Frontal cortex (tissue), 3 donors: ENCODE measurements at regions not wholly inside any gene's neighbourhood (a gene's known extent, or its start where the extent isn't known, plus 50 kb on each side); places are given as distances from the start of the nearest gene placed in this dataset.

Experiments used
- DNase-seq, 2 donors: peaks; one replicate each; pipeline ENCODE4 v3.0.0; 2012; ENCODE audit warnings: low spot score in 2 of 2
- FAIRE-seq: peaks from 2 replicates; lab custom pipeline; 2012; peaks lifted over from hg19 to GRCh38; lab: Jason Lieb, UNC
- donor health status: control.
- donor health status: control.
- donor health status: control.

DNA sequence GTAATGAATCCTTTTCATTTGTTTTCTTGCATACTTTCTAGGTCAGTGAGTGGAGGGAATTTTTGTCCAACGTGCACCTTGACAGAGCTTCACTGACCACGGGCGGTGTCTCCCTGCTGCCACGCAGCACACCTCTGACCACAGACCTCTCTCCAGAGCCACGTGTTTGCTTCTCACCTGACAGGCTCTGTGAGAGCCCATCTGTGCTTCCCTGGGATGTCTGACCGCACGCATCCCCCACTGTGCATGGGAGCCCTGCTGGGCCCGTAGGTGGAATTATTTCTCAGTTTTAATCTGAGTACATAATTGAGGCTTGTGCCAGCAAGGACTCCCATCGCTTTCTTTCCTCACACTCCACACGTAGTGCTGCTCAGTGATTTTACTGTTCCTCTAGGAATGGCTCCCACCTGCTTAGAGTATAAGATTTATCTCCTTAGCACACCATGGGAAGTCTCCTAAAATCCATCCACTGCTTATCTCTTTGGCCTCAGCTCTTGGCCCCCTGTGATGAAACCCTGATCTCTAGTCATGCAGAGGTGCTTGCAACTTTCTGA is 482.6 kb downstream of the TSN start:
- no peak for DNase-seq
- no peak for FAIRE-seq

DNA sequence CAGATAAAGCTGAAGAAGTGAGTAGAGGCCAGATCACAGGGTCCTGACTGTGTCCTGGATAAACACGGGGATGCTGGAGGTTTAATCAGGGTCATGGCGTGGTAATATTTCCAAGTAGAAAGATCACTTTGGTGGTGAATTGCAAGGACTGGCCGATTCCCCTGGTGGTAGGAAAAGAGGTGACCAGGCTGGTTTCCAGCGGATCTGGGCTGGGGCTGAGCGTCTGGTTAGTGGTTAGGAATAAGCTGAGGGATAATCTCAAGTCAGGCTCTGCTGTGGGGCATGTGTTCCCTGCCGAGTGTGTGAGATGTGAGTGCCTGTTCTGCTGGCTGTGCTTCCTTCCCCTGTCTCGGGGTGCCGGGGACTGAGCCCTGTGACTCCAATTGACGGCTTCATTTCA is 484.0 kb downstream of the TSN start:
- no peak for FAIRE-seq
- no peak for DNase-seq

DNA sequence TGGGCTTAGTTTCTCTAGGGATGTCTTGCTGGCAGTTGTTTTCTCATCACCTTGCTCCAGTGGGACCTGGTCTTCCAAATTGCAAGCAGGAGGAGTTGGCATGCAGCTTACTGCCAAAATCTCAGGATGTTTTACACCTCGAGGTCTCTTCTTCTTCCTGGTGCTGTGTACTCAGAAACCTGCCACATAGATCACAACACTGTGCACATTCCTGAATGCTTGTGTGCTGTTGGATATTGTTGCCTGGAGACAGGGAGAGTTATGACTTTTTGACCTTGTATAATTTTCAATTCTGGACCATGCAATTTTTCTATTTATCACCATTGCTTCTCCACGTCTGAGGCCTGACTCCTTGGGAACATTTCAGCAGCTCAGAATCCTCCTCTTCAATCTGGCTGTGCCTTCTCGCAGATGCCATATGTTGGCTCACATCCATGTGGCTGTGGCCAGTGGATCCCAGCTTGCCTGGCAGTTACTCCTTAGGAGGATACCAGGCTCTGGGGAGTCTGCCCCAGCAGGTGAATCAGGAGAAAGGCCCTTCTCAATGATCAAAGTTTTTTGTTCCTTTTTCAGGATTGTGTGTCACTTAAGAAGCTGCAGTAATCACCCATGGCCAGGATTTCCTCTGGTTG is 489.3 kb downstream of the TSN start:
- no peak for FAIRE-seq
- no peak for DNase-seq

DNA sequence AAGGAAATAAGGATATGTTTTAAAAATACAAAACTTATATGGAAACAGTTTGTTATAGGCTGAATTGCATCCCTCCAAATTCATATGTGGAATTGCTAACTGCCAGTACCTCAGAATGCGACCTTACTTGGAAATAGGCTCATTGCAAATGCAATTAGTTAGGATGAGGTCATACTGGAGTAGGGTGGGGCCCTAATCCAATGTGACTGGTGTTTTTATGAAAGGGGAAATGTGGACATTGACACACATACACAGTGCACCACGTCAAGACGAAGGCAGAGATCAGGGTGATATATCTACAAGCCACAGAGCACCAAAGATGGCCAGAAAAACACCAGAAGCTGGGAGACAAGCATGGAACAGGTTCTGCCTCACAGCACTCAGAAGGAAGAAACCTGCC is 494.2 kb downstream of the TSN start:
- DNase-seq = no peak
- no peak for FAIRE-seq

DNA sequence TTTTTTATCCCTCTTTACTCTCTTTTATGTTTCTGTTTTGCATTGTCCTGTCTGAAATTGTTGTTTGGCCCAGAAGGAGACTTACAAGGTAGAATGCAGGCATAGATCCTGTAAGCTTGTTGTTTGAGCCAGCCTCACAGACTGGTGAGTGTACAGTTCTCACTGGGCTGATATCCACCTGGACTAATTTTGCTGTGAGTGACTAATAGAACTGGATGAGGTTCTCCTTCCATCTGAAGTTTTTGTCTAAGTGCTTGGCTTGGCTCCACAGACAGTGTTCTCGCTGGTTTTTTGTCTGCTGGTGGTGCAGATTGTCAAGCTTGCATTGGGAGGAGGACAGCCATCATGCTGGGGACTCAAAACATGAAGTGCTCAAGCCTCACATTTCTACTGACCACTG is 495.7 kb downstream of the TSN start:
- no peak for FAIRE-seq
- no peak for DNase-seq

DNA sequence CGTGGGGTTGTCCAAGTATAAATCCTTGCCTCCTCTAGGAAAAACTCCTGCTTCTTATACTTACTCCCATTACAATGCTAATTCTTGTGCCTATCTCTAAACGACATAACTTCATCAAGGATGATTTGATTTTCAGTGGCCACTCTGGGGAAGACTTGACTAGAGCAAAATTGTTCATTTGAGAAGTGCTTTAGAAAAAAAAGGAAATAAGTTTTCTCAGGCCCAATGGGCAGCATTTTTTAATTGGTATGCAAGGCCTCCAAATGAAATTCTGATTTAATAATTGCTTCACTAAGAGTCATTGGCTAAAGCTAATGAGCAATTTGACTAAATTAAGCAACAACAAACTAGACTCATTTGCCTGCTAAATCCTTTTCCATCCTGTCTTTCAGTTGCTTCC is 496.1 kb downstream of the TSN start:
- DNase-seq (no peak), FAIRE-seq (no peak)

DNA sequence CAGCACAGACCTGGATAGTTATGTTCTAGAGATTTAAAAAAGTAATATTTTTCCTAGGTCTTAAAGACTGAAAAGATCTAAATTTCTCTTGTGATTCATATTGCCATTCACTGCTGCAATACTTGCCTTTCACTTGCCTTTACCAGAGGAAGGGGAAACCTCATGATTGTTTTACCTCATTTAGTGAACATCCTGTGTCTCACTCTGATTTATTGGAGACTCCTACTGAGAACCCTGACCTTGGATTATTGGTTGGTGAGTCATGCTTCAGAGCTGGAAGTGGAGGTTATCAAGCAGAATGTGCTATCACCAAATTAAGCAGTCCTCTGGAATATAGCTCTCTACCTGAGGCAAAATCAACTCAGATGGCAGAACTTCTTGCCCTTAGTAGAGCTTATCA is 500.5 kb downstream of the TSN start:
- FAIRE-seq = no peak
- no peak for DNase-seq

DNA sequence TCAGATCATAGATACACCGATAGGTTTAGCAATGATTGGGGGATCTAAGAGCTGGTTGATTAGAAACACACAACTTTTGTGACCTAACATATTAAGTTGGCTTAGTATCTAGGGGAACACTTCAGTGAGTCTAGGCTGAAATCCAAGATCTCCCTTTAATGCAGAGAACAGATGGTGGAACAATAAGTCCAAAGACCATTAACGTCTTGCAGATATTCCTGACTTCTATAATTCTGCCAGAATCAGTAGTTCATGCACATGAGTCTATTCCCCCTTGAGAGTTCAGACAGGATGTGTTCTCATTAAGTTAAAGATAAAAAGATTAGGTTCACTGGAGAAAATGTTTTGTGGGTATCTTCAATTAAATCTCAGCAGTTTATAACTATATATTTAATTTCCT is 506.5 kb downstream of the TSN start:
- DNase-seq = no peak
- no peak for FAIRE-seq

DNA sequence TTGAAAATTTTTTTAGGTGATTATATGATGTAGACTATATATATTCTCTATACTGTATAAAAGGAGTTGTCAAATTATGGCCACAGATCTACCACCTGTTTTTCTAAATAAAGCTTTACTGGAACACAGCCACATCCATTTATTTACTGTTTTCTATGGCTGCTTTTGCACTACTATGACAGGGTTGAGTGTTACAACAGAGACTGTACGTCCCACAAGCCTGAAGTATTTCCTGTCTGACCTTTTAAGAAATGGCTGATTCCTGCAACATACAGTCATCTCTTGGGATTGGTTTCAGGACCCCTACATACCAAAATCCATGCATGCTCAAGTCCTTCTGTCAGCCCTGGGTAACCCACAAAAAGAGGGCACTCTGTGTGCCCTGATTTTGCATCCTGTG is 508.3 kb downstream of the TSN start:
- DNase-seq (no peak), FAIRE-seq (no peak)

DNA sequence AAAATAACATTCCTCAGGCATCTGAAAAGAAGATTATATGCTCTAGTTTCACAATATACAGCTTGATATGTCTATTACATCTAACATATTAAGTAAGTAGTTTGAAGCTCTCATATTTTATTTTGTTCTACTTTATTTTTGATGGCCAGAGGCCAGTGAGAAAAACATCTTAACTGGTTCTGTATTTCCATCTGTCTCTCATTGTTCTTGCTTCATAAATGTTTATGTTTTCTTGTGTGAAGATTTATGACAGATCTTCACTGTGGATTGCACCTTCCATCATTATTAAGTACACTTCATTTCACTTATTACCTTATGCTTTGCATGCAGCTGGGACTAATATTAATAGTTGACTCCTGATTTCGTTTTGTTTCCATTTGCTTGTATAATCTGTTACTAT is 511.2 kb downstream of the TSN start:
- no peak for DNase-seq
- no peak for FAIRE-seq

DNA sequence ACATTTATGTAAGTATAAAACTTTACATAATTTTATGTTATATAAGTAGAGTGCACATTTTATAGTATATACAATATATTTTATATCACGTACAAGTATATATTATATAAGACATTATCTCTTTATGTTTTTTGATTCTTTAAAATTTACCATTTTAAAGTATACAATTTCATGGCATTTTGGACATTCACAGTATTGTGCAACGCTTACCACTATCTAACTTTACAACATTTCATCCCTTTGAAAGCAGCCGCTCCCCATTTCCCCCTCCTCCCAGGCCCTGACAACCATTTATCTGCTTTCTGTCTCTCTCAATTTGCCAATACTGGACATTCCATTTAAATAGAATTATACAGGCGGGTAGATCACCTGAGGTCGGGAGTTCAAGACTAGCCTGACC is 512.5 kb downstream of the TSN start:
- DNase-seq (no peak), FAIRE-seq (peak; percentile 81)

DNA sequence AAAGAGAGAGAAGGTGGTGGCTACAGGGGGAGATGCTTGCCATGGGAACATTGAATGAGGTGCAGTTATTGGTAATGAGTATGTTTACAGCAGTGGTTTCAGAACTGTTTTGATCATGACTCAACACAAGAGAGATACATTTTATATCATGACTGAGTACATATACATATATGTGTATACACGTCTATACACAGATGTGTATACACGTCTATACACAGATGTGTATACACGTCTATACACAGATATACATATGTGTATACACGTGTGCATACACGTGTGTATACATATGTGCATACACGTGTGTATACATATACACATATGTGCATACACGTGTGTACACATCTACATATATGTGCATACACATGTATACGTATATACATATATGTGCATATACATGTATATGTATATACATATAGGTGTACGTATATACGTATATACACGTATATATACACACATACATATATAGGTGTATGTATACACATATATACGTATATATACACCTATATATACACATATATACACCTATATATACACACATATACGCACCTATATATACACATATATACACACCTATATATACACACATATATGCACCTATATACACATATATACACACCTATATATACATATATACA is 518.5 kb downstream of the TSN start:
- peak; percentile 96 for FAIRE-seq

DNA sequence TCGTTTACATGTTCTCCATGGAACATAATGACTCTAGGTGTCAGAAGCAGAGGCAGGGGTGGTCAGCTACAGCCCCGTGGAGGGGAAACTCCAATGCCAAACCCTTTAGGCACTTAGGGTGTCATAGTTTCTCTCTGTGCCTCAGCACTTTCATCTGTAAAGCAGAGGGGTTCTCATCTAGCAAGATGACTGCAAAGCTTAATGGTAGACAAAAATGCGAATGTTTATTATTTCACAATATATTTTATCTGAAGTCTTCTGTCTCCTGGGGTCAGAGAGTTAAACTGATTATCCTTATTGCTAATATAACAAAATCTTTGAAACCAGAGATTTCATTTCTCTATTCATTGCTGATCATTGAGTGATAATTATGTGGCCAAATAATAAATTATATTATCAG is 522.5 kb downstream of the TSN start:
- FAIRE-seq (no peak), DNase-seq (no peak)

More for the DNA sequence above, 518.5 kb downstream of the TSN start:
- no peak for DNase-seq

DNA sequence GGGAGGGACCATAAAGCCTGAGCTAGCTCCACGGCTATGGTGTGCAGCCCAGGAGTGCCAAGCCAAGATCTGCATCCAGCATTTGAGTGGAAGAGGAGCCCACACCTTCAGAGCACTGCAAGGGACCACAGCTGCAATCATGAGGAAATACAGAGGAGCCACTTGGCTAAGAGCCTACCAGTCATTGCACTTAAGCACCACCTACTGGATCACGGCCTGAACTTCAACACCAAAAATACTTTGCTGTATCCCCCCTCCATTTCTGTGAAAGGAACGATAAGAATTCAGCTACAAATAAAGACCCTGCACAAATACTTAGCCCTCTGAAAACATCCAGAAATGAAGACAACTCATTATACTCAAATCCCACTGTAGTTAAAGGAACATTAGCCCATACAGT is 545.3 kb downstream of the TSN start:
- no peak for DNase-seq

DNA sequence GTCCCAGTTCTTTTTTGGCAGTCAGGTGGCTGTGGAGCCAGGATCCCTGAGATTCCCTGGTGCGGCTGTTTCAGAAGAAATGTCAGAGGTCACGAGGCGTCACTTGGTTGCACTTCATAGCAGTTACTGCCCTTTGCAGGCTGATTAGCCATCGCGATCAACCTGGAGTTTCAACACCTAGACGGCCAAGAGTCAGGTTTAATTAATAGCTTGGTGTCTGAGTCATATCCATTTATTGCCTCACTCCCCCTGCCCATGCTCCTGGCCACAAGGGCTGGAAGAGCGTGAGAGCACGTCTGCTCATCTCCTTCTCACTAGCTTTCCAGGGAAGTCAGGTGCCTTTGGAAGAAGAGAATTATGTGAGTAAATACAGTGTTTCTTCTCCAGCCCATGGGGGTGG is 552.3 kb downstream of the TSN start:
- DNase-seq (no peak), FAIRE-seq (no peak)

More for the DNA sequence above, 545.3 kb downstream of the TSN start:
- FAIRE-seq = no peak

DNA sequence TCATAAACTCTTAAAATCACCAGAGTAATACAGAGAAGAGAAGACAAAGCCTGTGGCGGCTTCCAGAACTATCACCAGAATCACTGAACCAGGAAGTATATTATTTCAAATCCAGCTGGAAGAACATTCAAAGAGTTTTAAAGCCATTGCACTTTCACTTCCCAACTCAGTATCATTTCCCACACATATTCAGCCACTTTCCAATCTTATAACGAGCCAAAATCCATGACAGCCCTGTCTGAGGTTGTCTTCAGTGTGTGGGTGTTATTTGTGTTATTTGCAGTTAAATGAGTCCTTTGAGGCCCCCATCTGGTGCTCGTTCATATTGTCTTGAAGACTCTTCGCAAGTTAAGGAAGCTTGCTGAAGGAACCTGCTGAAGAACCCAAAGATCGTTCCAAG is 559.9 kb downstream of the TSN start:
- FAIRE-seq (no peak), DNase-seq (no peak)

DNA sequence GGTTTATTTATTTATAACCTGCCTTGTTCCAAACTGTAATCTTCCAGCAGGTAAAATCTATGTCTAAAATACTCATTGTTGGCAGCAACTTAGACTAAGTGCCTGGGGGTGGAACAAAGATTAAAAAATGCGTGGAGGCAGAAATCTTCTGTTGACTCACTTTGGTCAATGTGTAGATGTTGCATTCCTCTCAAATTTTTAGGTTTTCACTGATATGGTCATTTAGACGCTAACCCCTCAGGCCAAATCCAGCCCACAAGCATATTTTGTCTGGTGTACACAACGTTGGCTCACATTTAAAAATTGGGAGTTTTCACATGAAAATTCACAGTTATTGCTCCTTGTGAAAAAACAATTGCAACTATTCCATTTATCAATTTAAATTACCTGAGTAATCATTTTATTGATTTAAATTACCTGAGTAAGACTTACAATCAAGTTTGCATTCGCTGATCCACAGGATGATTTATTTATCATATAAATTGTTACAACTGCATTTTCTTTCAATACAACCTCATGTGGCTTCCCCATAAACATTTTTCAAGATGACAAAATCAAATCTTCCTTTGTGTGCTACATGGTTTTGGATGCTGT is 564.2 kb downstream of the TSN start:
- FAIRE-seq = no peak

DNA sequence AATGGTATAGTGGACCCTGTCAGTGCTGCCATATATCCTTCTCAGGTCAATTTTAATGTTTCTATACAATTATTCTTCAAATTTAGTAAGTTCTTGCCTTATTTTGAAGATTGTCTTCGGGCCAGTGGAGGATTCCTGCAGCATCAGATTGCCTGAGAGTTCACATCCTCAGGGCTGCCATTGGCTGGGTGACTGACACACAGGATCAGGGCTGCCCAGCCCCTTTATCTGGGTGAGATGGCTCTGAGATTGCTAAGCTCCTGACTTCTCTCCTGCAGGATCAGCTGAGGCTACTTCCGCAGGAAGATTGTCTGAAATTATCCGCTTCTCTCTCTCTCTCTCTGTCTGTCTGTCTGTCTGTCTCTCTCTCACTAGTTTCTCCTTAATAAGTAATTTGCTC is 567.4 kb downstream of the TSN start:
- FAIRE-seq = no peak
- no peak for DNase-seq

More for the DNA sequence above, 564.2 kb downstream of the TSN start:
- no peak for DNase-seq

DNA sequence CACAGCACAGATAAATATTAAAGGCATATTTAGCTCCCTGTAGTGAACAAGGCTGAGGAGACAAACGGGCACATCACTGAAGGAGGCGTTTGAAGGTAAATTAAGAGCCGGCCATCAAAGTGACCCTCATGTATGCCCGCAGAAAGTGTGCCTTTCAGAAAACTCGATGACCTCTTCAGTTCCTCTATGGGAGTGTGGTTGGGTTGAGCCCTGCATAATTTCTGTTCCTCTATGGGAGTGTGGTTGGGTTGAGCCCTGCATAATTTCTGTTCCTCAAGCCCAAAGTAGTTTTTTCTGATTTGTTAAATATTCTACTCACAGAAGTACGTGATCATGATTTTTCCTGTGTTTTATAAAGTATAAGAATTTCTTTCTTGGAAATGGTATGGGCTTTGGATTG is 568.5 kb downstream of the TSN start:
- FAIRE-seq (no peak), DNase-seq (no peak)

DNA sequence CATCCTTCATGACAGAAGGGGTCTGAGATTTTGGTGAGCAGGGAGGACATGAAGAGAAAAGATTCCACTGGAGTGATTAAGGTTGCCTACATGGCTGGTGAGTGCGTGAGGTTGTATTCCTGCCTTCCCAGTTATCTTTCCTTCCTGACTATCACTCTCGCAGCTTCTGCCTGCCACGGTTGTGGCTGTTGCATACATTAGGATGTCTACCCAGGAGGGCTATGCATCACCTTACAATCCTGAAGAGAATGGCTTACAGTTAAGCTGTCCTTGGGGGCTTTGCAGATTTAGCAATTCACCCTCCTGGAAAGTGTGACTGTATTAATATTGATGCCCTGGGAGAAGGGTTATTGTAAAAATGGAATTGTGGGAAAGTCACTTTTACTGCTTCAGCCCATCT is 571.0 kb downstream of the TSN start:
- DNase-seq (no peak), FAIRE-seq (no peak)

DNA sequence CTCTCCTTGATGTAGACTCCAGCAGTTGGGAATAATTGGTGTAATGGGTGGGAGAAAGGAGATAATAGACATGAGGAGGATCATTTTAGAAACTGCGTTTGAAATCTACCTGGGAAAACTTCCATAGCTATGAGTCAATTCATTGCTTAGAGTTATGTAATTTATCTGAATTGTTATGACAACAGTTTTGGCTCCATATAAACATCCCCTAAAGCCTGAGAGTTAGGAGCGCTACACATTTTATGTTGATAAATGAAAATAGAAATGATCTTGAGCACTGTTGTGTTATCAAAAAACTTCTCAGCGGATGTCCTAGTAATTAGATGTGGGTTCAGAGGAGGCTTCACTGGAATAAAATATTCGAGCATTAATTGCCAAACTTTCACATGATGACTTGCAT is 573.4 kb downstream of the TSN start:
- DNase-seq (no peak), FAIRE-seq (no peak)
